EH (cell line): ENCODE measurements at regions not wholly inside any gene's neighbourhood (a gene's known extent, or its start where the extent isn't known, plus 50 kb on each side); places are given as distances from the start of the nearest gene placed in this dataset.
A peak's percentile ranks its signal among the peaks of the same experiment; 100 is the strongest.
"Not testable (repeated sequence)": the region's sequence is repeated elsewhere in the genome, so short reads cannot be mapped to it uniquely, and the experiment has no call there.

Experiments
- DNase-seq: peaks from one replicate; pipeline ENCODE4 v3.0.0-alpha.2; 2015; ENCODE audit warnings: low read depth

DNA sequence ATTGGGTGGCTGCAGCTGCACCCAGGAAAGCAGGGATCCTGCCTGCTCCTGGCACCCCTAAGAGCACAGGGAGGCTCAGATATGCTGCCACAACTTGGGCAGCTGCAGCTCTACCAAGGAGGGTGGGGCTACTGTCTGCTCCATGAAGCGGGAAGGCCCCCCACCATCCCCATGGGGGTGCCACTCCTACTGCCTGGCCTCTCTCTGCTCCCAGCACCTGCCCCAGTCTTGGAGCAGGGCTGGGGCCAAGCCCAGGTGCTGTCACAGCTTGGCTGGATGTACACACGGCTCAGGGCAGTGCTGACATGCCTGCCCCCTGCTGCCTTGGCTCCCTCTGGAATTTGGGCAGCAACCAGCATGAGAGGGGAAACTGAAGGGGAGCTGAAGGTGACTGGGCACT, 214.7 kb upstream of the PLPPR1 start:
- no peak for DNase-seq

DNA sequence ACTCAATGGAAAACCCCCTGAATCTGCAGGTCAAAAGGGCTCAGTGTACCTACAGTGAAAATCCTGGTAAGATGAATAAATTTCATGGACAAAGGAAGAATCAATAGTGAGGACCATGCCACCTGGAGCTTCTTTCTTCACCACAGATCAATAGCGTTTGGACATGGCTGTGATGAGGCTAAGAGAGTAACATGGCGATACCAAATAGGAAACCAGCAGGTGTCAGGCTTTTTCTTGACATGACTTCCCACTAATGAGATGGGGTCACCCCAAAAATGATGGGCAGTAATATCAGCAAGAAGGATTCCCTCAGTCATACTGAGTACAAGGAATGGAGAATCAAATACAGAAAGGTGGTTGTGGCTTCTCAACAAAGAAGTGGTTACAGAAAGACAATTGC, 208.5 kb upstream of the PLPPR1 start:
- DNase-seq, result no peak

DNA sequence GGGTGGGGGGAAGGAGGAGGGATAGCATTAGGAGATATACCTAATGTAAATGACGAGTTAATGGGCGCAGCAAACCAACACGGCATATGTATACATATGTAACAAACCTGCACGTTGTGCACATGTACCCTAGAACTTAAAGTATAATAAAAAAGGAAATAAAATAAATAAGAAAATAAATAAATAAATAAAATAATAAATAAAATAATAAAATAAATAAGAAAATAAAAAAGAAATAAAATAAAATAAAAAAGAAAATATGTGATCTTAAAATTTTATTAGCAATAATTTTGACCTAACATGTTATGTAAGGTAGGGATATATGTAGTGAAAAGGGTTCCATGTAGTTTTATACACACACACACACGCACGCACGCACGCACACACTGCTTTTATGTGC, 195.5 kb upstream of the PLPPR1 start:
- not testable (repeated sequence) for DNase-seq

DNA sequence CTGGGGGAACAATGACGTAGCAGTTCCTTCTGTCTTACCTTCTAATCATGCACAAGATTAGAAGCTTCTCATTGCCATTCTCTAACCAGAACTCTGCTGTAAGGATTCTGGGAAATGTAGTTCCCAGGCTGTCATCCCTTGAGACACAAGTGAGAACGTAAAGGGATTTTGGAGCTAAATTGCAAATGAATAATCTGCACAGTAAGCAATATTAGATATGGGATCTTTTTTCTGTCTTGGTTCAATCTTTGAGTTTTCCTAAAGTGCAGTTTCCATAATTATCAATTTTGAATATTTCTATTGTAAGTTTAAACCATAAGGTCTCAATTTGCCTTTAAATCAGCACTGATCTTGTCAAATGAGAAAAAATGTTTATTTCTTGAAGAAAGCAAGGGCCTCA, 189.7 kb upstream of the PLPPR1 start:
- DNase-seq, result no peak

DNA sequence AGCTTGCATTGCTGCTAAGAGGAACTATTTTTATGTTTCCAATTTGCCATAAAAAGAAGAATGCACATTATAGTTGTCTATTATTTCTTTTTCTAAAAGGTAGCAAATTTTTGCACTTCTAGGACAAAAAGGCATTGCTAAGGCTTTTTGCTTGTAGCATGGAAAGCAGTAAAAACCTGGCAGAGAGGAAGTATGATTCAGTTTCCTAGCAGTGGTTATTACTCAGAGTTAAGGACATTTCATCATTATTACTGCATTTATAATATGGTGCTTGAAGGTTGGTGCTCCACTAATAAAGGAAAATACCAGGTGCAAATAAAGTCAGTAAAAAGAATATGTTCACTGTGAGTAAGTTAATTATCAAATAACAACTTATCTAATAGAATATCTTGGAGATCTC, 179.8 kb upstream of the PLPPR1 start:
- DNase-seq, result no peak

DNA sequence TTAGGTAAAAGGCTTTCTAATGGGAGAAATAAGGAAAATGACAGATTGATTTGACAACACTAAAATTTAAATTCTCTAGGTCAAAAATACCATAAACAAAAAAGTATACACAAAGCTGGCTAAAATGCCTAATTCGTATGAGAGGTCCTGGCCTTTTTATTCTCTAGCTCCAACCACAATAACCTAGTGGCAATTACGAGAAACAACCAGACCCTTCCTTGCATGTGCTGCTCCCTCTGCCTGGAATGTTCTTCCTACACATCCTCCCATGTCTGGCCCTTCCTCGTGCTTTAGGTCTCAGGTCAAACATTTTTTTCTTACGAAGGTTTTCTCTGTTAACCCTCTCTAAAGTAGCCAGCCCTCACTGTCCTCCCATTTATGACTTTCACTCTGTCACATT, 176.4 kb upstream of the PLPPR1 start:
- no peak for DNase-seq

DNA sequence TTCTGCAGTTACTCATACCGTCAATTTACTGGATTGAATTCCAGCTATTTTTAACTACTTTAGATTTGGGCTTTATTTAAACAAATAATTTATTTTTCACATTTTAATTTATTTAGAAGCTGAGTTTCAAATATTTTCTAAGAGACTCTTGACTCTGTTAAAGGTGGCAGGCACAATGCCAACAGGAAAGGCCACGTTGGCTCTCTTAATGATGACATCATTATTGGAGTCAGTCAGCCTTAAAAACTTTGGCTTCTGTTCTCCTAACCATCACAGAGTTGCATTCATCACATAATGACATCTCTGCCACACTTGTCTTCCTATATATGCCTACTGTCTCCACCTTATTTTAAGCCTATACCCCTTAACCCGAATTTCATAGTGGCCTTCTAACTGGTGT, 172.3 kb upstream of the PLPPR1 start:
- no peak for DNase-seq

DNA sequence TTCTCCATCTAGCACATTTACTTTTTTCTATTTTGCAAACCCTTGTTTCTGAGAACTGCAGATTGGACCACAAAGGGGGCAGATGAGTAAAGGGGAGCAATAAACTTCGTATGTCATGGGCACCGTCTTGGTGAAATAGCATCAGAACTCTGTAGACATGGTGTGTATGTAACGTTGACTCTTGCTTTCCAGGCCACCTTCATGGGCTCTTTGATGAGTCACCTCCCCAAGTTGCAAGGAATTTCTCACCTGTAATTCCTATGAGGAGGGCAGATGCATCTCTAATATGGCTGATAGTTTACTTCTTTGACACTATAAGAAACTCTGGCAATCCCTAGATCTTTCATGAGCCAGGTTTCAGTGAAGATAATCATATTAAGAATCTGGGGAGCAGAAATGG, 163.4 kb upstream of the PLPPR1 start:
- DNase-seq, result no peak

DNA sequence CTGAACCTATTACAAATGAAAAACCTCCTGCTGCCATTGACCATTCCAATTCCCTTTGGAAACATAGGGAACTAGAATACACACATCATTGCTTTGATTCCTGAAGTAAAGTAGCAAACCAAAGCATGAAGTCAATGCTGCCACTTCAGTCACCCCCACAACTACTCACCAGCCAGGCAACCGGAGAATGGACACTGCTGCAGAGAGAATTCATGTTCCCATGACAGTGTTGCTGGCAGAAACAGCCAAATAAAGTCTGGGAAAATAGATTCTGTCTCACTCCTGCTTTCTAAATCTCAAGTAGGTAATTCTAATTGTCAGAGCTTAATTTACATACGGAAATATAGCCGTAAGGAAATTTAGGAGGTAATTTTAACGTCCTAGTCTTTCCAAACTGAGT, 162.9 kb upstream of the PLPPR1 start:
- DNase-seq, result no peak

DNA sequence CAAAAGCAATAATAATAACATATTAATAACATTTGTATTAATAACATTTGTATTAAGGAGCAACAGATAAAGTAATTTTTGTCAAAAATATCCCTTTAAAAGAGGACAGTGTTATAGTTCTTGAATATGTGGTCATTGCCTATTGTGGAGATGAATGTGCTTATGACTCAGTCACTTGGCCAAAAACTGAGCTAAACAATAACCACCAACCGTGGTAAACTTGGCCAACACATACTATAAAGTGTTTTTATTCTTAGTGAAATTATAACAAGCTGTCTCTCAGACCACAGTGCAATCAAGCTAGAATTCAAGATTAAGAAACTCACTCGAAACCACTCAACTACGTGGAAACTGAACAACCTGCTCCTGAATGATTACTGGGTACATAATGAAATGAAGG, 159.2 kb upstream of the PLPPR1 start:
- DNase-seq, result no peak

DNA sequence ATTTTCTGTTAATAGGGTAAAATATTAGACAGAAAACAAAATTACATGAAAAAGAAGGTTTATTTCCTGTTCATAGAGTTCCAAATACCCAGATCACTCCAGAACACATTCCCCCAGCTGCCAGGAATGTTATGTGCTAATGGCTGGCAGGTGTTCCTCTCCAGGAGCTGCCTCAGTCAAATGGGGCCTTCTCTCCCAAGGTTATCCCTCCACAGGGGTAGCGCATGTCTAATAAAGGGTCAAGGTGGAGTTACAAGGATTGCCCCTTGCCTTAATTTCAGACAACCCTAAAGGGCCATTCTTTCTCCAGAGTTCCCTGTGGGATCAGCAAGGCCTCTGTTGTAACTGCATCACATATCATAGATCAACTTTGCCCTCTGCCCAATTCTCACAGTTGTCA, 148.6 kb upstream of the PLPPR1 start:
- no peak for DNase-seq

DNA sequence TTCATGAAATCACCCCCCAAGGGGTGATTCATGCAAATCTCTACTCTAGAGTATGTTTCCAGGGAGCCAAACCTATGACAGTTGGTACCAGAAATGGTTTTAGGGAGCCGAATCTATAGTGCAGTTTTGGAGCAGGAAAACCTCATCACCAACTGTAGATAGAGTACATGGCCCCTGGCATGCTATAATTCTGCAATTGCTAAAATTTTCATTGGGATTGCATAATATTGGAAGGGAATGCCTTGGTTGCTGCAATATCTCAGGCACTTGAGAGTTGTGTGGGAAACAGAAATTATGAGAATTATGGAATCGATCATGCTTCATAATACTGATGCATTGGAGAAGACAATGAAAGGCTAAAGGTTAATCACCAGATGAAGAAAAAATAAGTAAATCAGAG, 148.2 kb upstream of the PLPPR1 start:
- no peak for DNase-seq

DNA sequence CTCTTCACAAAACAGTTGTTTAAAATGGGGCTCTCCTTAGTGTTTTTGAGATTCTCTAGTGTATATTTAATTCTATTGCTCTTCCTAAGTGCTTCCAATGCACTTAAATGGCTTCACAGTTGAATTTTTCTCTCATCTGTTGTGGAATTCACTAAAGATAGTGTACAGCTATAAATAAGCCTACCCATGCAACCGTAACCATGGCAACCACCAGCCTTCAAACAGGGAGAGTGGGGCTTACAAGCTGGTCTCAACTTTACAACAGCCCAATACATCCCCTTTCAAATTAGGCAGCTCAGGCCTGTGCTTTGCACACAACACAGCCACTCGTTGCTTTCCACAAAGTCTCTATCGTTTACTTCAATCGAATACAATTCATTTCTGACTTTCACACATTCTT, 144.0 kb upstream of the PLPPR1 start:
- no peak for DNase-seq

DNA sequence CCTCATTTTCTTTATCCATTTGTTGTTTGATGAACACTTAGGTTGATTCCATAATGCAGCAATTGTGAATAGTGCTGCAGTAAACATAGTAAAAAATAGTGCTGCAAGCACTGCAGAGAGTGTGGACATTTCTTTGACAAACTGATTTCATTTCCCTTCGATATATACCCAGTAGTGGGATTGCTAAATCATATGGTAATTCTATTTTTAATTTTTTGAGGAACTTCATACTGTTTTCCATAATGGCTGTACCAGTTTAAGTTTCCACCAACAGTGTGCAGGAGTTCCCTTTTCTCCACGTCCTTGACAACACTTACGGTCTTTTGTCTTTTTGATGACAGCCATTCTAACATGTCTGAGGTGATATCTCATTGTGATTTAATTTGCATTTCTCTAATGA, 138.2 kb upstream of the PLPPR1 start:
- no peak for DNase-seq

DNA sequence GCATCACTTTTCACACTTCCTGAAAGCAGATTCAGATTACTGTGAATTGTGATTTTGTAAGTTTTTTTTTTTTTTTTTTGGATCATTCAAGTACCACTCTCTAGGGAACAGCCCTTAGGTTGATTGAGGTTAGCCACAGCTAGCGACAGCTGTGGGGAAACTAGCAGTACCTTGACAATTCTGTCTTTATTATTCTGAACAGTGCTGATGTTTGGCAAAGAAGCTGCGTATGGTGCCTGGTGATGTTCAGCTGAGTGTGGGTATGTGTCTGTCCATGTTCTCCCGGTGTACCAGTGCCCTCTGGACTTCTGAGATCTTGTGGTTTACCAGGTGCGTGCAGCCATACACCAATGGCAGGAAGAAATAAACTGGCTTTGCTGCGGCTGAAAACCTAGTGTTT, 117.3 kb upstream of the PLPPR1 start:
- DNase-seq, result no peak

DNA sequence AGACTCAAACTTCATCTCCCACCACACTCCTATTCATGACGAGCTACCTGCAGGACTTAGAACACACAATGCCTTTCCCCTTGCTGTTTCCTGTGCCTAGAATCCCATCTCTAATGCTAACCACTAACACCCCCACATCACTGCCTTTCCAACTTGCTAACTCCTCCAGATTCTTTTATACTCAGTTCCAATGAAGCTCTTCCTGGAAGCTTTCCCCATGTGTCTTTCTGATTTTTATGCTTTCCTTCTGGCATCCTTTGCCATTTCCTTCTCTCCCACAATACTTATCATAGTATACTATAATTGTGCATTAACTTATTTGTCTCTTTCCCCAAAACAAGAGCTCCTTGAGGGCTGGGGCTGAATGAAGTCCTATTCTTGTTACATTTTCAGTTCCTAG, 115.3 kb upstream of the PLPPR1 start:
- DNase-seq, result no peak

DNA sequence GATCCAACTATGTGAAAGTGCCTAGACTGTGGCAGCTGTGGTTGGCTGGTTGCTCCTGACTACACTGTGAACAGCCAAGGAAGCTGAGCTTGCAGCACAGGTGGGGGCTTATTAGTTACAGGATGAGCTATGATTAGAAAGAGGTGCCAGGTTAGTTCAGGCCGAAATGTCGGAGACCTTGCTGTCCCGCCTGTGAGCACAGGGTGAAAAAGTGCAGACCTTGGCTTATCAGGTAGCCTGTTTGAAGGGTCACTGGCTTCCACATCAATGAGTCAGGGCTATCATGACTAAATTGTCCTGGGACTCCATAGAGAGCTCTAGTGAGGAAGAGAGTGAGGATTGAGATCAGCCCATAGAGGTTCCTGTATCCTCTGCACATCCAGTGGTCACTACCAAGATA, 114.3 kb upstream of the PLPPR1 start:
- DNase-seq, result no peak

DNA sequence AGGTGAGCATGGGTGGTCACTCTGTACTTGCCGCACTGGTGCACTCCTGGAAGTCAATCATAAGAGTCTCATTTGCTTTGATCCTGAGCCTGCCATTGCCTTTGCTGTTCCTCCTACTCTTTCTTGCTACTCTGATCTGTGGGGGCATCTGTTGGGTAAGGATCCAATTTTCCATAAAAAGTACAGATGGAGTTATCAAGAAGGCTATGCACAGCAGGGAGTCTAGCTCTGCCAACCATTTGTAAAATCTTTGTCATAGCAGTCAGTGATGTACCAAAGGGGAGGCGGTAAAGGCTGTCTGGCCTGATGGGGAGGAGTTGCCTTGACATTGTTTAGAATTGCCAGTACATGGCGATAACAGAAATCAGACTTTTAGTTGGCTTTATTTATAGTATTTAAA, 109.0 kb upstream of the PLPPR1 start:
- DNase-seq, result no peak

DNA sequence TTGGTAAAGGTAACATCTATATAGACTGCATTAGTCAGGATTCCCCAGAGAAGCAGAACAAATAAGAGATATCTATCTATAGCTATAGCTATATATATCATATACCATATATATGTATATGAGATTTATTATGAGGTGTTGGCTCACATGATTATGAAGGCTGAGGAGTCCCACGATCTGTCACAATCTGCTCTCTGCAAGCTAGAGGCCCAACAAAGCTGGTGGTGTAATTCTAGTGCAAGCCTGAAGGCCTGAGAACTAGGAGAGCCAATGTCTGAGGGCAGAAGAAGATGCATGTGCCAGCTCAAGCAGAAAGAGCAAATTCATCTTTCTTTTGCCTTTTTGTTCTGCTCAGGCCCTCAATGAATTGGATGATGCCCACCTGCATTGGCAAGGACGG, 102.2 kb upstream of the PLPPR1 start:
- DNase-seq, result no peak

DNA sequence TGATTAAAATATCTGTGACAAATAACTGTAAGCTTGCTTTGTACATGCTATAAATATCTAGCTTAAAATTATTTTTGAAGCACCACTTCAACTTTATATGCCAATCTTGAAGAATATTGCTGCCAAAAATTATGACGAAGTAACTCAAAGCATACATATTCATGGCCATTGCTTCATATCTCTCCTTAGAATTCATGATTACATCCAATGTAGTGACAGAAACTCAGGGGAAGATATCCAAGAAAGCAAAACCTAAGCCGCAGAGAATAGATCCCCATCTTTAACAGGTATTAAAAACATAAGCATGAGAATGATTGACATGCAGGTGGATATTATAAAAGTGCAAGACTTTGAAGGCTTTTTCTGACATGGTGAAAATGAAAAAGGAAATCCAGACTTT, 100.8 kb upstream of the PLPPR1 start:
- DNase-seq, result no peak

DNA sequence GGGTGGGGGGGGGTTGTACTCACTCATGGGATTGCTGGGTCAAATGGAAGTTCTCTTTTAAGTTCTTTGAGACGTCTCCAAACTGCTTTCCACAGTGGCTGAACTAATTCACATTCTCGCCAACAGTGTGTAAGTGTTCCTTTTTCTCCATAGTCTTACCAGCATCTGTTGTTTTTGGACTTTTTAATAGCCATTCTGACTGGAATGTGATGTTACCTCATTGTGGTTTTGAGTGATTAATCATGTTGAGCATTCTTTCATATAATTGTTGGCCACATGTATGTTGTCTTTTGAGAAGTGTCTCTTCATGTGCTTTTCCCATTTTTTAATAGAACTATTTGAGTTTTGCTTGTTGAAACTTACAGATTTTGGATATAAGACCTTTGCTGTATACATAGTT, 94.9 kb upstream of the PLPPR1 start:
- peak; percentile 15 for DNase-seq

DNA sequence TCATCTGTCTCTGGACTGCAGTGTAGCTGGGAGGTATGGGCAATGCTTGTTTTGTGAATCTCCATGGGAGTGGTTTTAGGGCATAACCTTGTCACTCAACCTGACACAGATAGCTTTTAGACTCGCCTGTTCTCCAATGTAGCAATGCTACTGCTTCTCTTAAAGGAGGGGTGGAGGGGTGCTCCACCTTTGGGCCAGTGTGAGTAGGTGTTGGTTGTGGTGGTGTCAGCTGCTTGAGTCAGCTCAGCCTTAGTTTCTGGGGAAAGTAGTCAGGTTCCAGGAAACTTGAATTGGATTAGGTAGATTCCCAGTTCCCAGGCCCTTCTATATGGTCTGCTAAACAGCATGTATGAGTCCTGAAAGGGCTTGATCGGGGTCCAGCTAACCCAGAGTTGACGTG, 91.1 kb upstream of the PLPPR1 start:
- DNase-seq, result no peak

DNA sequence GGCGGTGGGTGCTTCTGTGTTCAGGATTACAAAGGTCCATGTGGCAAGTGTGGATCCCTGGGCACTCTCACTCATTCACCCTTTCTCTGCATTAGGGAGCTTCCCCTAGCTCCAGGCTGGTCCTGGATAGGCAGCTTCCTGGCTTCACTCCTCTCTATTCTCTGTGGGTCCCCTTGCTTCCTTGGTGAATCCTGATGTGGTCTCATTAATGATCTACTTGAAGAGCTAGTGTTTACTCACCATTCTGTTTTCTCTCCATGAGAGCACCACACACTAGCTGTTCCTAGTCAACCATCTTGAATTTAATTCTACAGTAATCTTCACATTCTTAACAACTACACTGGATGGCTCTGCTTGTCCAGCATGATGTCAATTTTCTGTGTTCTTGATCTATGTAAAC, 90.0 kb upstream of the PLPPR1 start:
- no peak for DNase-seq

DNA sequence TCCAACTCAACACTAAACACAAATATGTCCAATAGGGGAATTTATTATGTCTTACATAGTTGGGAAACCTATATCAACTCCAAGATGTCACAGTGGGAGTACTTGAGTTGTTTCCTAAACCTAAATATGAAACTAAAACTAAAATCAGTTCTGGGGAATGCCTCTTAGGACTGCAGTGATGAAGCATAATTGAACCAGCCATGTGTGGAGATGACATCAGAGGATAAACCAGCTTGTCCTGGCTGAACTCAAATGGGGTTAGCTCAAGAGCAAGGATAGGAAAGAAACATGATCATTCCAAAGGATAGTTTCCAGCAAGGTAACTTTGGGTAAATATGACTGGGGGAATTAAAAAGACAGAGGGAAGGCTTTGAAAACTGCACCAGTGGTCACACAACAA, 88.9 kb upstream of the PLPPR1 start:
- no peak for DNase-seq

DNA sequence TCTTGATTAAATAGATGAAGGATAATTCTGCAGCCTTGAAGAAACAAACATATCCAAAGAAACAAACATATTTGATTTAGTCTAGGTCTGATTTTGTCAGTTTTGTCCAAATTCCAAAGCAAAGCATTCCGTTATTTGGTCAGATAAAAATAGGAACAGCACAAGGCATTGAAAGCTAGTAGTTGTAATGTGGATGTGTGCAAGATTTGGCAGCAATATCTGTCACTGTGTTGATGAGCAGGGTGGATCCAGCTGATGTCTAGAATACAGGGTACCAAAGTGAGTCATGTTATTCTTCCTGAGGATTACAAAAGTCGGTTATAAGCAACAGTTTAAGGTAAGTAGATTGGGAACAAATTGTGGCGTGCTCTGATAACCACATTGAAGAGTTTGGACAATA, 69.3 kb upstream of the PLPPR1 start:
- no peak for DNase-seq
